Dedifferentiated amniotic fluid mesenchymal stem cell (primary cell): ENCODE measurements at regions not wholly inside any gene's neighbourhood (a gene's known extent, or its start where the extent isn't known, plus 50 kb on each side); places are given as distances from the start of the nearest gene placed in this dataset.
"Not testable (repeated sequence)": the region's sequence is repeated elsewhere in the genome, so short reads cannot be mapped to it uniquely, and the experiment has no call there.

ENCODE experiments used
- DNase-seq: peaks from one replicate; pipeline ENCODE4 v3.0.0-alpha.2; 2016; ENCODE audit errors: extremely low spot score

DNA sequence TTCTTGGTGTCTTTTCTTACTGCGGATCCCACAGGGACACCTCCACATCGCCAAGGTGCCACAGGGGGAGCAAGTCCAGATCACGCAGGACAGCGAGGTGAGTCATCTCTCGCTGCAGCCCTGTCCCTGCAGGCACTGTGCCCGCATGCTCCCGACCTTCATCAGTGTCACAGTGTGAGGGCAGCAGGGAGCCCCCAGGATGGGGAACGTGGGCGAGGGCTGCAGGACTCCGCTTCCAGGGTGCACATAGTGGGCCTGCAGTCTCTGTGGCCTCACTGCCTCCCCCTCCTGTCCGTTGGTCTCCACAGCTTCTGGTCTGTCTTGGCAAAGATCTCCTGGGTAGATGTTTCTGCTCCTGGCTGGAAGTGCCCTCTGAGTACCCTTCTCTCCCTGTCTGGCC, 78.0 kb downstream of the NPIPB11 start:
- not testable (repeated sequence) for DNase-seq

DNA sequence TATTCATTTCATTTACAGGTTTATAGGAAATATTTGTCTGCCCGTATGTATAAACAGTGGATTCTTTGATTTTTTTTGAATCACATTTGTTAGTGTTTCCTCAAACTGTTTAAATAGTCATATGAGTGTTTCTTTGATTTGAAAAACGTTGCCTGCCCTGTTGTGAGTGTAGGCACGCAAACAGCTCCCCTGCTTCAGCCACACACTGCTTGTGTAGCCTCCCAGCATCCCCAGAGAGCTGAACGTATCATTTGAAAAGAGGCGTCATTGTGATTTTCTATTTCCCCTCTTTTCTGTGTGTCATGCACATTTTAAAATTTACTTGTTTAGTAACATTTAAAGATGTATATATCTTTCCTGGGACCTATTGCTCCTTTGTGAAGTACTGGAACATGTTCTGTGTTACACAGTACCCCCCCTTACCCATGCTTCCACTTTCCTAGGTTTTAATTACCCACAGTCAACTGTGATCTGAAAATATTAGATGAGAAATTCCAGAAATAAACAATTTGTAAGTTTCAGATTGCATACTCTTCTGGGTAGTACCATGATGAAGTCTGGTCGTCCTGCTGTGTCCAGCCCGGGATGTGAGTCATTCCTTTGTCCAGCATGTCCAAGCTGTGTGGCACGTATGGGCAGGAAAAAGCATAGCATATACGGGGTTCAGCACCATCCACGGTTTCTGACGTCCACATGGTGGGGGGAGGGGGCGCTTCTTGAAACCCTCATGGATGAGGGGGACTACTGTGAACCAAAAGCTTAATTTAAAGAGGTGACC, 78.7 kb downstream of the NPIPB11 start:
- DNase-seq = peak; percentile 62

DNA sequence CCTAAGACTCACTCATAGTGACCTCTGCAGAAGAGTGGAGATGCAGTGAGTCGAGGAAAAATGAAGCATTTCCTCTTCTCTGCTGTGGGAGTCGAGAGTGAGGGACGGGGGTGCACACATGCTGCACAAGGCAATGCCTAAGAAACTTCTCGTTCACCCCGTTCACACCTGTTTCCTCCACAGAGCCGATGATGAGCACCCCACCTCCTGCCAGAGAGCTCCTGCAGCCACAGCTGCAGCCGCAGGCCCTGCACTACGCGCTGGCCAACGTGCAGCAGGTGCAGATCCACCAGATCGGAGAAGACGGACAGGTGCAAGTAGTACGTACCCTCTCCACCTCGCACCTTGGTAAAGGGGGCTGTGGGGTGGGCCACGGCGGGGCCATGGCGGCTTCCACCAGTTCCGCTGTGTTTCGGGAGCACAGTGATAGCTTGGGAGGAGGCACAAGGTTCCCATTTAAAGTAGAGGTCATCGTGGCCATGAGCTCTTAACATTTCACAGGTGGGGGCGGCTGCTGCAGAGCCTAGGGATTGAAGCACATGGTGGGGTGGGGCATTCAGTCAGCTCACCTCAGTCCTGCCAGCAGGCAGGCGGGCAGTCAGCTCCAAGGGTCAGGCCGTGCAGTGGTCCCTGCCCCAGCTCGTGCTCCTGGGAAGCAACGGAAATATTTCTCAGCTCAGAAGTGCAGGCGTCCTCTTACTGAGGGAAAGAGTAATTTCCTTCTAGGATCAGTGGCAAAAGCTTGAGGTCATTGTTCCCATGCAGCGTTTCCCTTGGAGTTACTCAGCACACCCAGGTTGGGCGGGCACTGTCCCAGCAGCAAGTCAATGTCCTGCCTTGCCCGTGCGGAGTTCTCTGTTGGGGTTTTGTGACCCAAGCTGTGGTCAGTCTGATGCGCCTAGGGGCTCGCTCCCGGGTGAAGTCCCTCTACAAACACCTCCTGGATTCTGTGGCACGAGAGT, 80.1 kb downstream of the NPIPB11 start:
- not testable (repeated sequence) for DNase-seq

DNA sequence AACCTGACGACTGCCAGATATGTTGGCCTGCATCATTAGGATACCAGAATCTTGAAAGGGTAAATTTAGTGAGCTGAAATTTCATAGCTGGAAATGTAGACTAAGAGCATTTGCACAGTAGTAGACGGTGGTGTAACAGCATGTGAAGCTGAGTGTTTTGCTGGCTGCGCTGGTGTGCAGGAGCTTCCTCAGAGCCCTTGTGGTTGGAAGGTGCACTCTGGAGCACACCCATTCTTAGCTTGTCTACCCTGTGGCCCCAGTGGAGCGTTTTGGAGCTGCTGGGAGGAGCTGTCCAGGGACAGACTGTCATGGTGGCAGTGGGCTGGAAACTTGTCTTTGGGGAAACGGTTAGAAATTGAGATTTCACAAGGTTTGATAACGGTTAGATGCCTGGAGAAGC, 82.8 kb downstream of the NPIPB11 start:
- DNase-seq = not testable (repeated sequence)

DNA sequence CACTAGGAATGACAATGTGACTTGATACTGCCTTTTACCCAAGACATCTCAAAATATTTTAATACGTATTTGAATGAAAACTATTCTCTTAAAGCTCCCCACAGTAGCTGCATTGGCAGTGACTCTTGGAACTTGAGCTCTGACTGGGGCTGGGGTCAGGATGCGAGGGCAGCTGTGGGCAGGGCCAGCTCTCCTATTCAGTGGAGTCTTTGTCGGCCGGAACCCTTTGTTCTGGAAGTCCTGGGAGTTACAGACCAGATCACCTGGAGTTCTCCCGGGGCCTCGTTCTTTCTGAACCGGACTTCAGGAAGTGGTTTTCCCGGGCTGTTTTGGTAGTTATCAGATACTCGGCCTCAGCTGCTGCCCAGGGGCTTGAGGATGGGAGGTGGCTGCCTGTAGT, 84.9 kb downstream of the NPIPB11 start:
- DNase-seq = no peak

DNA sequence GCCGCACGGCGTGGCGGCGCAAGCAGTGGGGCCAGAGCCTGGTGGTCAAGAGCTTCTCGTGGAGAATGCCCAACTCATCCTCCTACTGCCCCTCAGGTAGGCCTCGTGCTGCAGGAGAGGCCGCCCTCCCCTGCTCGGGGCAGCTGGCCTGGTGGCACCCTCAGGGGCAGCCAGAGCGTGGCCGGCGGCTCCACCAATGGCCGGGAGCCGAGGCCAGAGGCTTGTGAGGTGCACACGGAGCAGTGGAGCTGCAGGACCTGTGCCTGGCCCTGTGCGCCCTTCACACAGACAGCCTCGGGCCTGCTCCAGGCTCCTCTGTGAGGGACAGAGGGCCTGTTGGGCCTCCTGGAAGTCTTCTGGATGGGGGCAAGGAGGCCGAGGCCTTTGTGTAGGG, 85.5 kb downstream of the NPIPB11 start:
- DNase-seq = no peak

DNA sequence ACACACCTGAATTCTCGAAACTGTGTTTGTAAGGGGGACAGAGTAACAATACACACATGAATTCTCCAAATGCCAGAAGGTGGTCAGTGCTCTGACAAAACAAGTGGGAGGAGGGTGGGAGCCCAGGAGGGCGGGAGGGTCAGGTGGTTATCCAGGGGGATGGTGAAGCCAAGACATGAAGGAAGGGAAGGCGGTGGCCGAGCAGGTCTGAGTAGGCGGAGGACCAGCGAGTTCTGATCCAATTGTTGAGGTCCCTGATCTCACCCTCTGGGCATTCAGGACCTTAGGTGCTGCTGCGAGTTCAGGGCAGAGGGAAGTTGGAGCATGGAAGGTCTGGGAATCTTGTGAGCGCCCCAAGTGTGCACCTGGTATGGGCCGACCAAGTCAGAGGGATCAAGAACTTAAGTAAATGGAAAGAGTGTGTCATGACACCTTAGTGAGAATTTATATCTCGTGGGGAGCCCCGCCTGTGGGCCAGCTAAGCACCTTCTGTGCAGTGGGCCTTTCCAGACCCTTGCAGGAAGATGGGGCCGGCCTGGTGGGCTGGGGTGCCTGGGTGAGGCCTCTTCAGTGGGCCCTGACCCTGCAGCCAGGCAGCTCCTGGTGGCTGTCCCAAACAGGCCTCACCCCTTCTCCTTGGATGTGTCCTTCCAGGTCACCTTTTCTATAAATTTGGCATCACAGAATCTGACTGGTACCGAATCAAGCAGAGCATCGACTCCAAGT, 86.1 kb downstream of the NPIPB11 start:
- DNase-seq = no peak

DNA sequence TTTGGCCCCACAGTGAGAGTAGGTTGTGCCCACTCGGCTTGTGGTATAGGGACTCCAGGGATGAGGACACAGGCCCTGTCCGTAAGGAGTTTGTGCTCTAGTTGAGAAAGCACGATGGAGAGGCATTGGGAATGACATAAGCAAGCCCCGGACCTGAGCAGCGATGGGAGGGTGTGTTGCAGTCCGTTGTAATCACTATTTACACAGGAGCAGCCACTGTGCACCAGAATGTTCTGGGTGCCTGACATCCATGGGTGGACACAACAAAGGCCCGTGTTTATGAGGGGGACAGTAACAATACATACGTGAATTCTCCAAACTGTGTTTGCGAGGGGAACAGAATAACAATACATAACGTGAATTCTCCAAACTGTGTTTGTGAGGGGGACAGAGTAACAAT, 86.8 kb downstream of the NPIPB11 start:
- DNase-seq = no peak

DNA sequence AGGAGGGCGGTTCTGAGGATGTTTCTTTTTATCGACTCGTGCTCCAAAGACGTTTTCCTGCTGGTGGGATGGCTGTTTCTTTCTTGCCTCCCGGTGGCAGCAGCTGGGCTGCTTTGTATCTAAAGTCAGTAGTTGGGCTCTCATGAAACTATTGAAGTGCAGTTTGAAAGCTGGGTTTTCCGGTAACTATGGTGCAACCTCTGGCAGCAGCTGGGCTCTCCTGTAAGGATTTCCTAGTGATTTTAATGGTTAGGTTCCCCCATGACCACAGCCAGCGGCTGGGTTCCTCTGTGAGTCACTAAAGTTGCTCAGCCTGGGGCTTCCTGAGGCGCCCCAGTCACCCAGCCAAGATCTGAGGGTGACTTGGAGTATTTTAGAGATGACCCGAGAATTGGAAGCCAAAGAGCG, 87.9 kb downstream of the NPIPB11 start:
- DNase-seq = not testable (repeated sequence)

DNA sequence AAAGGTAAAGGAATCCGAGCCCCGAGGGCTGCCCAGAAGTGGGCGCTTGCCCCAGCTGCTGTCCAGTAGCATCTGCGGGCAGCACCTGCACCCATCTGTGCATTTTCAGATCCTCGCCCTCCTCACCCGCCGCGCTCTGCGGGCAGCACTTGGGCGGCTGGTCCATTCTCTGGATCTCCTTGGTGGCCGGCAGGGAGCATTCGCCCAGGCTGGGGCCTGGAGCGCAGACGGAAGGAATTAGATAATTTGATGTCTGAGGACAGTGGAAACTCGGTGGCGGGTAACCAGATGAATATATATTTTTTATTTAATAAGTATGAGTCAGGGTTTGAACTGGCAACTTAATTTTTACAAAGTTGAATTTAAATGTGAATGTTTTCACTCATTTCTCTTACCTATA, 88.5 kb downstream of the NPIPB11 start:
- DNase-seq = no peak

DNA sequence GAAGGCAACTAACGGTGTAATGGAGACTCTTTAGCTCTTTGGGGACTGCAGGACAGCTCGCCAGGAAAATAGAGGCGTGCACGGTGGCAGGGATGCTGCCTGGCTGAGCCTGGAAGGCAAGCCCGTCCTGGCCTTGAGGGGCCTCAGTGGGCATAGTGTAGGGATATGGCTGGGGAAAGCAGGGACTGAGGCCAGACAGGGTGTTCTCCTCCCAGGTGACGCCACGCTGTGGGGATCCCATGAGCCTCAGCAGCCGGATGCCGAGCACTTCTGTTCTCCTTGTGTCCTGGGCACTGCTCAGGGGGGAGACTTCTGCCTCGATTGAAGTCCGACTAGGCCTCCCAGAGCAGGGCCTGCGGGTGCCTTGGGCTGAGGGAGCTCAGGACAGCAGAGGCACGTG, 89.2 kb downstream of the NPIPB11 start:
- DNase-seq = no peak

DNA sequence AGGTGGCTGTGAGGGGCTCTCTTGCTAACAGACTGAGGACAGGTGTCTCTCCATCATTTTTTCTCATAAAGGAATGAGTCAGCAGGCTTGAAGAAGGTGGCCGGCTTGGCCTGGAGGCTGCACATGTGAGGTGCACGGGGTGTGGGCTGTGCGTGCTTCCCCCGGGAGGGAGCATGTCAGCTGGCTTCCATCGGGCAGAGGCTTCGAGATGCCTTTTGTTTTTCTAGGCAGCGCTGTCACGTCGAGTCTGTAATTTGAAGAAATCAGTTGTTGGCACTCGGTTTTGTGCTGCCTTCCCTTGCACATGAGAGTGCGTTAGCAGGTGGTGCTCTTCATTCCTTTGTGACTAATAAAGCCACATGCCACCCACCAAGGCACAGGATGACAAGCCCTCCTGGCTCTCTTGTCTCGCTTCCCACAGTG, 89.7 kb downstream of the NPIPB11 start:
- no peak for DNase-seq

DNA sequence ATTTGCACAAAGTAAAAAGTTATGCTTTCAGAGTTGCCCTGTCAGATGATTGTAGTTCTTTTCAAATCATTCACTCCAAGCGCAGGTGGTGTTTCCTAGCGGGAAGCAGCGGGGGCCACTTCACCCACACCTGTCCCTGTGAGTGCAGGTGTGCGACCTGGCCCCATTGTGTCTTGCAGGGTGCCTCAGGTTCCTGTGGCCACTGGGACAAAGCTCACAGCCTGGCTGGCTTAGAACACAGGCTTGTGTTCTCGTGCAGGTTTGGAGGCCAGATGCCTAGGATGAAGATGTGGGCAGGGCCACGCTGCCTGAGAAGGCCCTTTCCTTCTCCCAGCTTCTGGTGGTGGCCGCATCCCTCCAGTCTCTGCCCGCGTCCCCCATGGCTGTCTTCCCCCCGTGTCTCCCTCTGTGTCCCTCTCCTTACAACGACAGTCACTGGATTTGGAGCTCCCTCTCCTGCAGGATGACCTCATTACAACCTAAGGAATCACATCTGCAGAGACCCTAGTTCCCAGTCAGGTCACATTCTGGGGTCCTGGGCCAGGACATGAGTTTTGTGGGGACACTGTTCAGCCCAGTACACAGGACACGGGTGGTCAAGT, 90.5 kb downstream of the NPIPB11 start:
- no peak for DNase-seq

DNA sequence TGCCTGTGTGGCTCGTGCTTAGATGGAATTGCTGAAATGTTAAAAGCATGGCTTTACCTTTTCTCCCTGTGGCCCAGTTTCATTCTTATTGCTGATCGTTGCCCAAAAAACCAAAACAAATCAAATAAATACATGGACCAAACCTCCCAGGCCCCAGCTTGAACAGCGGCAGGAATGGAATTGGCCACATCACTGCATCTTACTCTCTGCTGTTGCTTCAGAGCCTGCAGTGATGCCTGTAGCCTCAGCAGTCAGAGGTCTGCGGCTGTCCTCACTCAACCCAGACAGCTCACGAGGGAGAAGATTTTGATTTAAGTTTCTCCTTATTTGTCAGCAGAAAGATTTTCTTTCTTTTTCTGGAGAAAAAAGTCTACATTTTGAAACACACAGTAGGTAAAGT, 91.5 kb downstream of the NPIPB11 start:
- no peak for DNase-seq

DNA sequence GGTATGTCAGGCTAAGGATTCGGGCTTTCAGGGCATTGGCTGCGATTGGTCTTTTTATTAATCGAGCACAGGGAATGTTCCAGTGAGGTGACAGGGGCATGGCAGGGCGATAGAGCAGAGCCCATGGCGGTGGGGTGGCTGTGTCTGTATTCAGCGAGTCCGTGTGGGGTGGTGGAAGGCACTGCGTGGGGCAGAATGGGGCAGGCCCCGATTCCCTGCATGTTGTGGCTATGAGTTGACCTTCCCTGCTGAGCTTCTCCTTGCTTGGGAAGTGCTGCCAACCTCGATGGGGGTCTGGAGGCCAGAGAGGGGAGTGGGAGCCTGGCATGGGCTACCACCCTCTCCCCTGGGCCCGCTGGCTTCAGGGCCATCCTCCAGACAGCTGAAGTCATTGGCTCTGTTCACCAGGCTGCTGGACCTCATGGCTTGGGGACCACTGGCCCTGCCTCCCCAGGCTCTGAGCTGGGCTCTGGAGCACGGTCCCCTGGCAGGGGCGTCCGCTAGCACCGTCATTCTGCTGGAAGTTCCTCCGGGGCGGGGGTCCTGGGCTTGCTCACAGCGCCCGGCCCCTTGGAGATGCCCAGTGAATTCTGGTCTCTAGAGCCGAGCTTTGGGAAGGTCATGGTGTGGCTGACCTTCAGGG, 92.1 kb downstream of the NPIPB11 start:
- DNase-seq = no peak

DNA sequence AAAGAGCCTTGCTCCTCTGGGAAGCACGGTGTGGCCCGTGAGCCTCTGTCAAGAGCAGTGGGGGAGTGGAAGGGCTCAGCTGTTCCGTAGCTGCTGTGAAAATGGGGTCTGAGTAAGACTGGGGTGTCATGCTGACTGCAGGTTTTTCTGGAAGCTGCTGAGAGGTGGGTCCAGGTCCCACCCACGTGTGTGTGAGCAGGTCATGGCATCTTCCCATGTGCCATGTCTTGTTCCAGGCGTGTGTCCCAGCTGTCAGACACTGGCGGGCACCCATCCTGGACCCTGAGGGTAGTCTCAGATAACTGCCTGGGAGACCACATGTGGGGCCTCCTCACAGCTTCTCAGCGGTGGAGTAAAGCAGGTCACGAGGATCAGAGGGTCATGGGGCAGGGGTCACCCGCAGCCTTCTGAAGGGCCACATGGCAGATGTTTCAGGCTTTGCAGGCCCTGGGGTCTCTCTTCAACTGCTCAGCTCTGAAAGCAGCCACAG, 92.9 kb downstream of the NPIPB11 start:
- no peak for DNase-seq

DNA sequence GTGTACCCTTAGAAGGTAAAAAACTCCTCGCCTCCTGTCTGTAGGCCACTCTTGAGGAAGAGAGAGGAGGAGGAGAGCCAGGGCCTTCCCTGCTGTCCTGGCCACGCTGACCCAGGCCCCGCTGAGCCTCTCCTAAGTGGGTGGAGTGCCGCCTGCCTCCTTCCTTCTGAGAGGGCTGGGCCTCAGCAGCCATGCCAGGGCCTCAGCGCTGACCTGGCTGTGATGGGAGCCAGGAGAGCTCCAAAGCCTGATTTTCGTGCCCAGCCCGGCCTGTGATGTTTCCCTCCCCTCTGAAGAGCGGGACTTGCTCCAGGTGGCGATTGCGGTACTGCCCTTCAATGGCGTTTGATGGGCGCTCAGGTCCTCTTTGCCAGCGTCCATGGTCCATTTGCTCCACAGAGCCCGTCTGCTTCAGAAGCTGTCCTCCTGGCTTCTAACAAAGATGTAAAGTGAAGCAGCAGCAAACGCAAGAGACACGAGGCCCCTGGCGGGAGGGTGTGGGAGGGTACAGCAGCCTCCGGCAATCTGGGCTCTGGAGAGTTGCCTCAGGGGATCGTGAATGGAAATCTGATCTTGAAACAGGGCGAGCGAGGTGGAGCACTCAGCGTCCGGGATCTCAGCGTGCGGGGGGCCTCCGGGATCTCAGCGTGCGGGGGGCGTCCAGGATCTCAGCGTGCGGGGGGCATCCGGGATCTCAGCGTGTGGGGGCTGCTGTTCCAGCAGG, 93.5 kb downstream of the NPIPB11 start:
- no peak for DNase-seq

DNA sequence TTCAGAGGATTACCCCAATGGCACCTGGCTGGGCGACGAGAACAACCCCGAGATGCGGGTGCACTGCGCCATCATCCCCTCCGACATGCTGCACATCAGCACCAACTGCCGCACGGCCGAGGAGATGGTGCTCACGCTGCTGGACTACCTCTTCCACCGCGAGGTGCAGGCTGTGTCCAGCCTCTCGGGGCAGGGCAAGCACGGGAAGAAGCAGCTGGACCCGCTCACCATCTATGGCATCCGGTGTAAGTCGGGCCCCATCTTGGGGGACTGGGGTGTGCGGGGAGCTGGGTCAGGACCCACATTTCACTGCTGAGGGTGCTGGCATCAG, 94.2 kb downstream of the NPIPB11 start:
- not testable (repeated sequence) for DNase-seq

DNA sequence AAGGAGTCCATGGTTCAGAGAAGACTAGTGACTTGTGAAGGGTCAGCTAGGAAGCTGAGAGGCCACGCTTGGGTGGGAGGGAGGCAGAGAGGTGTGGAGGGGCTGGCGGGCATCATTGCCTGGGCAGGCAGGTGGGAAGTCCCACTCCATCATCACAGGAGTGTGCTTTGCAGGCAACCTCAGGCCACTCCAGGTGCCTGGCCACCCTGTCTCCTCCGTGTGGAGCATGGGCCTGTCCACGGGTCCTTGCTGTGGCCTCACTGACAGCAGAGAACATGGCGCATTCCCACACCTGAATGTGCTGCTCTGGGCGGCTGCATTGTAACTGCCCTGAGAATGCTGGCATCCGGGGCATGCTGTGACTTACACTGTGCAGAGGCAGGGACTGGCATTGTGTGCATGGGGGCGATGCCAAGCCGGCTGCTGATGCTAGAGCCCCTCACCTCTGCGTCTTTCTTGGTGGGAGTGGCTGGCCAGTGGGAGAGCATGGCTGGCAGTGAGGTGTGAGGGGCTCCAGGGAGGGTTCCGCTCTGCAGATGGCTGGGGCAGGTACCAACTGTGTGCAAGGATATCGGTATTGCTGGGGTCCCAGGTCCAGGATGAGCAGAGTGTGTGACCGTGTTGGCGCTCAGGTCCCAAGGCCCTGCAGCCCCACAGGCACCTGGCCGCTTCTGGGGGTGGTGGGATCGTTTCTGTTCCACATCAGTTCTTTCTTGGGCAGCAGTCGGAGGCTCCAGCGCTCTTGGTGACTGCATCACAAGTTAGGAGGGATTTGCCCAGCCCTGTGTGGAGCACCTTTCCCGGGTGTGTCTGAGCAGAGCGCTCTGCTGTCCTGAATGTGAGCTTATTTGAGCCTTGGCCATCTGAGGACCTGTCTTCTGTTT, 94.8 kb downstream of the NPIPB11 start:
- no peak for DNase-seq
